ENCODE measurements at regions not wholly inside any gene's neighbourhood (a gene's known extent, or its start where the extent isn't known, plus 50 kb on each side); places are given as distances from the start of the nearest gene placed in this dataset.

DNA sequence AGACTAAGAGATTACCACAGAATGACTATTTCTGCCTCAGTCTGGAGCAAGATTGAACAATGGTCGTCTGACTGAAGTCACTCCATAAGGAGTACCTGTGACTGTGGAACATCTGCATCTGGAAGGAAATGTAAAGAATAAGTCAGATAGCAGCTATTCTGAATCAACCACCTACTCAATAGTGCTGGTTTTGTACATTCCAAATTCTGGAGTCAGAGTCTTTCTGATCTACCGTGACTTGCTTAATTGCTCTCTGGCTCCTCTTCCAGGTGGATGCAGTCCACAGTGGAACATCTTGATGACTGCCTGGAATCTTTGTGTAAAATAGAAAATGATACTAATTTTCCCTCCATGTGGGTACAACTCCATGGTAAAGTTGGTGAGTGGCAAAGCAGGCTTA is 156.3 kb upstream of the SEMA3C start (continued):
- TF ChIP-seq, protein P1, sequence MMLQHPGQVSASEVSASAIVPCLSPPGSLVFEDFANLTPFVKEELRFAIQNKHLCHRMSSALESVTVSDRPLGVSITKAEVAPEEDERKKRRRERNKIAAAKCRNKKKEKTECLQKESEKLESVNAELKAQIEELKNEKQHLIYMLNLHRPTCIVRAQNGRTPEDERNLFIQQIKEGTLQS (IDR thresholded peaks at IDR 0.05), result no peak
- no peak for TF ChIP-seq RXRA (IDR thresholded peaks at IDR 0.05)

DNA sequence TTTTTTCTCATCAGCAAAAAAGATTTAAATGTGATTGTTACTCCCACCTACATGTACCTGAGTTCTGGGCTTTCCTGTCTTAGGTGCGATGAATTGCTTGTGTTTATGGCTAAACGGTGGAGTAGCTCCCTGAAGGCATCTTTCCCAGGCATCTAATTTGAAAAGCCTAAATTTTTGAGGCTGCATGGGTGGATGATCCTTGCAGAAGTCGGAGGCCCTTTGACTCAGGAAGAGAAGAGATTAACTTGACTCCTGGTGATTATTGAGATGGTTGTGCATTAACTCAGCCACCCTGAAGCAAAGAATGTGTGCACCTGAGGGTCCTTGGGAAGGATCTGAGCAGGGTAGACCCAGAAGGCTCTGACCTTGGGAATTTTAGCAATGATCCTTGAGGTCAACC is 155.6 kb upstream of the SEMA3C start:
- 73% methylated on average over 3 of the region's 3 CpGs for WGBS
- no peak overlapping the region for H3K9ac ChIP-seq (ENCODE audit: low read depth in 1 of 2, low read length in 2 of 2)
- H3K9me3 ChIP-seq (ENCODE audit: control insufficient read depth in 4 of 4, low read length in 3 of 4), result peaks cover 0 to 2% (median 1%) of the 10 kb centered on the region in 4 donors
- H3K36me3 ChIP-seq (ENCODE audit: control insufficient read depth in 4 of 4, insufficient read depth in 3 of 4, low read depth in 1 of 4, low read length in 3 of 4), result no peaks in the 10 kb centered on the region
- H3K4me3 ChIP-seq (ENCODE audit: low read depth in 1 of 3, low read length in 3 of 3), result no peak overlapping the region
- peaks cover 0 to 2% (median 0%) of the 10 kb centered on the region in 4 donors for H3K27me3 ChIP-seq (ENCODE audit: control insufficient read depth in 4 of 4, insufficient read depth in 4 of 4, low read length in 3 of 4)
- DNase-seq (ENCODE audit: low spot score), result no peak
- no peaks in the 10 kb centered on the region for H3K4me1 ChIP-seq (ENCODE audit: control insufficient read depth in 4 of 4, insufficient read depth in 4 of 4, low read length in 3 of 4)
- TF ChIP-seq RAD21 (IDR thresholded peaks at IDR 0.05) (no peak), JUND (IDR thresholded peaks at IDR 0.05) (no peak)
- TF ChIP-seq, protein P2, sequence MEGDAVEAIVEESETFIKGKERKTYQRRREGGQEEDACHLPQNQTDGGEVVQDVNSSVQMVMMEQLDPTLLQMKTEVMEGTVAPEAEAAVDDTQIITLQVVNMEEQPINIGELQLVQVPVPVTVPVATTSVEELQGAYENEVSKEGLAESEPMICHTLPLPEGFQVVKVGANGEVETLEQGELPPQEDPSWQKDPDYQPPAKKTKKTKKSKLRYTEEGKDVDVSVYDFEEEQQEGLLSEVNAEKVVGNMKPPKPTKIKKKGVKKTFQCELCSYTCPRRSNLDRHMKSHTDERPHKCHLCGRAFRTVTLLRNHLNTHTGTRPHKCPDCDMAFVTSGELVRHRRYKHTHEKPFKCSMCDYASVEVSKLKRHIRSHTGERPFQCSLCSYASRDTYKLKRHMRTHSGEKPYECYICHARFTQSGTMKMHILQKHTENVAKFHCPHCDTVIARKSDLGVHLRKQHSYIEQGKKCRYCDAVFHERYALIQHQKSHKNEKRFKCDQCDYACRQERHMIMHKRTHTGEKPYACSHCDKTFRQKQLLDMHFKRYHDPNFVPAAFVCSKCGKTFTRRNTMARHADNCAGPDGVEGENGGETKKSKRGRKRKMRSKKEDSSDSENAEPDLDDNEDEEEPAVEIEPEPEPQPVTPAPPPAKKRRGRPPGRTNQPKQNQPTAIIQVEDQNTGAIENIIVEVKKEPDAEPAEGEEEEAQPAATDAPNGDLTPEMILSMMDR (IDR thresholded peaks at IDR 0.05; ENCODE audit: low read depth, low read length, missing input control), result no peak
- no peak overlapping the region for H3K27ac ChIP-seq (ENCODE audit: low read depth in 1 of 2, low read length in 2 of 2)

DNA sequence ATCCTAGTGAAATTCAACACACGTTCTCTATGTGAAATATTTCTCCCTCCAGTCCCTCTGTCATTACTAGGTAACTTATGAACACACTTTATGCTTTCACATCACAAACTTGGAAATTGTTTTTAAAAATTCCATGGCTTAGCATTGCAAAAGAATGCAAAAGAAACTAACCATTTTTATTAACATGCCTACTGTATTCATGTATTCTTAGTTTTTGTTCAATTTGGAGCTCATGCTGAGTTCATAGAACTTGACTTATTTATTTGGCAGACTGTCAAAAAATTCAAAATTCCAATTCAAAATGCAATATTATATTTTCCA is 155.0 kb upstream of the SEMA3C start:
- Histone ChIP-seq H3K4me3 (ENCODE audit: low read depth in 1 of 3, low read length in 3 of 3) (no peak overlapping the region), H3K27ac (ENCODE audit: low read depth in 1 of 2, low read length in 2 of 2) (no peak overlapping the region), H3K4me1 (ENCODE audit: control insufficient read depth in 4 of 4, insufficient read depth in 4 of 4, low read length in 3 of 4) (no peaks in the 10 kb centered on the region), H3K9ac (ENCODE audit: low read depth in 1 of 2, low read length in 2 of 2) (no peak overlapping the region), H3K36me3 (ENCODE audit: control insufficient read depth in 4 of 4, insufficient read depth in 3 of 4, low read depth in 1 of 4, low read length in 3 of 4) (no peaks in the 10 kb centered on the region), H3K9me3 (ENCODE audit: control insufficient read depth in 4 of 4, low read length in 3 of 4) (peaks cover 0 to 2% (median 1%) of the 10 kb centered on the region in 4 donors), H3K27me3 (ENCODE audit: control insufficient read depth in 4 of 4, insufficient read depth in 4 of 4, low read length in 3 of 4) (peaks cover 0 to 2% (median 0%) of the 10 kb centered on the region in 4 donors)
- TF ChIP-seq SP1 (IDR thresholded peaks at IDR 0.05) (no peak), HNF4G (IDR thresholded peaks at IDR 0.05) (no peak), YY1 (IDR thresholded peaks at IDR 0.05) (no peak), NR2F2 (IDR thresholded peaks at IDR 0.05) (no peak), RAD21 (IDR thresholded peaks at IDR 0.05) (no peak), EGR1 (IDR thresholded peaks at IDR 0.05; ENCODE audit: low read depth in 2 of 2) (no peak), HNF4A (conservative IDR thresholded peaks at IDR 0.05) (no peak), RXRA (IDR thresholded peaks at IDR 0.05) (no peak), FOXA1 (IDR thresholded peaks at IDR 0.05) (no peak), TAF1 (conservative IDR thresholded peaks at IDR 0.05) (no peak), GABPA (IDR thresholded peaks at IDR 0.05 in 1 of 2, conservative IDR thresholded peaks at IDR 0.05 in 1 of 2) (no peak), JUND (IDR thresholded peaks at IDR 0.05) (no peak), FOXA2 (IDR thresholded peaks at IDR 0.05) (no peak)
- TF ChIP-seq, protein P3, sequence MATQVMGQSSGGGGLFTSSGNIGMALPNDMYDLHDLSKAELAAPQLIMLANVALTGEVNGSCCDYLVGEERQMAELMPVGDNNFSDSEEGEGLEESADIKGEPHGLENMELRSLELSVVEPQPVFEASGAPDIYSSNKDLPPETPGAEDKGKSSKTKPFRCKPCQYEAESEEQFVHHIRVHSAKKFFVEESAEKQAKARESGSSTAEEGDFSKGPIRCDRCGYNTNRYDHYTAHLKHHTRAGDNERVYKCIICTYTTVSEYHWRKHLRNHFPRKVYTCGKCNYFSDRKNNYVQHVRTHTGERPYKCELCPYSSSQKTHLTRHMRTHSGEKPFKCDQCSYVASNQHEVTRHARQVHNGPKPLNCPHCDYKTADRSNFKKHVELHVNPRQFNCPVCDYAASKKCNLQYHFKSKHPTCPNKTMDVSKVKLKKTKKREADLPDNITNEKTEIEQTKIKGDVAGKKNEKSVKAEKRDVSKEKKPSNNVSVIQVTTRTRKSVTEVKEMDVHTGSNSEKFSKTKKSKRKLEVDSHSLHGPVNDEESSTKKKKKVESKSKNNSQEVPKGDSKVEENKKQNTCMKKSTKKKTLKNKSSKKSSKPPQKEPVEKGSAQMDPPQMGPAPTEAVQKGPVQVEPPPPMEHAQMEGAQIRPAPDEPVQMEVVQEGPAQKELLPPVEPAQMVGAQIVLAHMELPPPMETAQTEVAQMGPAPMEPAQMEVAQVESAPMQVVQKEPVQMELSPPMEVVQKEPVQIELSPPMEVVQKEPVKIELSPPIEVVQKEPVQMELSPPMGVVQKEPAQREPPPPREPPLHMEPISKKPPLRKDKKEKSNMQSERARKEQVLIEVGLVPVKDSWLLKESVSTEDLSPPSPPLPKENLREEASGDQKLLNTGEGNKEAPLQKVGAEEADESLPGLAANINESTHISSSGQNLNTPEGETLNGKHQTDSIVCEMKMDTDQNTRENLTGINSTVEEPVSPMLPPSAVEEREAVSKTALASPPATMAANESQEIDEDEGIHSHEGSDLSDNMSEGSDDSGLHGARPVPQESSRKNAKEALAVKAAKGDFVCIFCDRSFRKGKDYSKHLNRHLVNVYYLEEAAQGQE (IDR thresholded peaks at IDR 0.05), result no peak
- TF ChIP-seq, protein P2 (IDR thresholded peaks at IDR 0.05; ENCODE audit: low read depth, low read length, missing input control), result no peak
- TF ChIP-seq, protein P4, sequence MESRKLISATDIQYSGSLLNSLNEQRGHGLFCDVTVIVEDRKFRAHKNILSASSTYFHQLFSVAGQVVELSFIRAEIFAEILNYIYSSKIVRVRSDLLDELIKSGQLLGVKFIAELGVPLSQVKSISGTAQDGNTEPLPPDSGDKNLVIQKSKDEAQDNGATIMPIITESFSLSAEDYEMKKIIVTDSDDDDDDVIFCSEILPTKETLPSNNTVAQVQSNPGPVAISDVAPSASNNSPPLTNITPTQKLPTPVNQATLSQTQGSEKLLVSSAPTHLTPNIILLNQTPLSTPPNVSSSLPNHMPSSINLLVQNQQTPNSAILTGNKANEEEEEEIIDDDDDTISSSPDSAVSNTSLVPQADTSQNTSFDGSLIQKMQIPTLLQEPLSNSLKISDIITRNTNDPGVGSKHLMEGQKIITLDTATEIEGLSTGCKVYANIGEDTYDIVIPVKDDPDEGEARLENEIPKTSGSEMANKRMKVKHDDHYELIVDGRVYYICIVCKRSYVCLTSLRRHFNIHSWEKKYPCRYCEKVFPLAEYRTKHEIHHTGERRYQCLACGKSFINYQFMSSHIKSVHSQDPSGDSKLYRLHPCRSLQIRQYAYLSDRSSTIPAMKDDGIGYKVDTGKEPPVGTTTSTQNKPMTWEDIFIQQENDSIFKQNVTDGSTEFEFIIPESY (IDR thresholded peaks at IDR 0.05), result no peak
- TF ChIP-seq, protein P1 (IDR thresholded peaks at IDR 0.05), result no peak
- TF ChIP-seq, protein P5, sequence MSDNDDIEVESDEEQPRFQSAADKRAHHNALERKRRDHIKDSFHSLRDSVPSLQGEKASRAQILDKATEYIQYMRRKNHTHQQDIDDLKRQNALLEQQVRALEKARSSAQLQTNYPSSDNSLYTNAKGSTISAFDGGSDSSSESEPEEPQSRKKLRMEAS (IDR thresholded peaks at IDR 0.05), result no peak
- no peak for DNase-seq (ENCODE audit: low spot score)
- 69% methylated on average over 1 of the region's 1 CpG for WGBS
